Osteoblast (primary cell): ENCODE measurements at regions not wholly inside any gene's neighbourhood (a gene's known extent, or its start where the extent isn't known, plus 50 kb on each side); places are given as distances from the start of the nearest gene placed in this dataset.

Source experiments
- DNase-seq: peaks from one replicate; pipeline ENCODE4 v3.0.0; 2011; ENCODE audit warnings: low spot score, mixed read lengths; ENCODE audit not compliant: insufficient read length; ENCODE audit errors: missing footprints
- H2AFZ ChIP-seq: 2 replicates; pipeline ENCODE4 v1.6.0; 2011; ENCODE audit warnings: mild to moderate bottlenecking, low read length
- H3K27ac ChIP-seq: 2 replicates; pipeline ENCODE4 v1.5.1; 2011; ENCODE audit warnings: mild to moderate bottlenecking, low read depth, low read length, moderate library complexity
- H3K27me3 ChIP-seq: 2 replicates; pipeline ENCODE4 v1.6.0; 2012; ENCODE audit warnings: mild to moderate bottlenecking, control low read depth, inconsistent platforms, low read length, moderate library complexity; ENCODE audit not compliant: insufficient read depth
- H3K36me3 ChIP-seq: 2 replicates; pipeline ENCODE4 v1.5.1; 2011; ENCODE audit warnings: mild to moderate bottlenecking, low read length, control low read depth, moderate library complexity; ENCODE audit not compliant: insufficient read depth
- H3K4me1 ChIP-seq: 2 replicates; pipeline ENCODE4 v1.5.1; 2011; ENCODE audit warnings: mild to moderate bottlenecking, low read length, control low read depth, moderate library complexity; ENCODE audit not compliant: insufficient read depth
- H3K4me2 ChIP-seq: 2 replicates; pipeline ENCODE4 v1.6.0; 2011; ENCODE audit warnings: mild to moderate bottlenecking, low read length; ENCODE audit not compliant: insufficient read depth
- H3K4me3 ChIP-seq: fragments of 200-600 bp; sonication (generic); 3 replicates; pipeline ENCODE4 v1.5.1; 2012; ENCODE audit warnings: mild to moderate bottlenecking, low read length, inconsistent platforms; ENCODE audit not compliant: insufficient read depth
- H3K79me2 ChIP-seq: 2 replicates; pipeline ENCODE4 v1.6.0; 2012; ENCODE audit warnings: mild to moderate bottlenecking, low read length, control low read depth, inconsistent platforms; ENCODE audit not compliant: insufficient read depth
- H3K9me3 ChIP-seq: 2 replicates; pipeline ENCODE4 v1.5.1; 2011; ENCODE audit warnings: low read depth, low read length, control low read depth
- H4K20me1 ChIP-seq: 2 replicates; pipeline ENCODE4 v1.6.0; 2012; ENCODE audit warnings: mild to moderate bottlenecking, low read length, control low read depth; ENCODE audit not compliant: insufficient read depth
- CTCF ChIP-seq: IDR thresholded peaks from 2 replicates; pipeline ENCODE4 v1.5.1; 2011; ENCODE audit warnings: mild to moderate bottlenecking, low read depth, low read length, moderate library complexity; ENCODE audit errors: extremely low read depth

- H3K4me3 ChIP-seq, result no peak overlapping the region
- H3K4me1 ChIP-seq, result no peaks in the 10 kb centered on the region
- no peak for DNase-seq
- no peak overlapping the region for H2AFZ ChIP-seq
- no peak overlapping the region for H3K27ac ChIP-seq
- TF ChIP-seq CTCF, result no peak
- no peaks in the 10 kb centered on the region for H3K36me3 ChIP-seq
- no peaks in the 10 kb centered on the region for H3K79me2 ChIP-seq
- H3K9me3 ChIP-seq, result peaks cover 2% of the 10 kb centered on the region
- H3K4me2 ChIP-seq, result no peak overlapping the region
- no peaks in the 10 kb centered on the region for H3K27me3 ChIP-seq
- no peaks in the 10 kb centered on the region for H4K20me1 ChIP-seq
Measured at GRCh38 chr3:80259736-80260135, 491.9 kb upstream of the ROBO1 start.

- no peak for TF ChIP-seq CTCF
- Histone ChIP-seq H3K4me1 (no peaks in the 10 kb centered on the region), H4K20me1 (no peaks in the 10 kb centered on the region), H3K4me2 (no peak overlapping the region), H3K36me3 (no peaks in the 10 kb centered on the region), H3K27me3 (no peaks in the 10 kb centered on the region), H3K27ac (no peak overlapping the region), H3K4me3 (no peak overlapping the region), H3K79me2 (no peaks in the 10 kb centered on the region), H3K9me3 (peaks cover 2% of the 10 kb centered on the region), H2AFZ (no peak overlapping the region)
- no peak for DNase-seq
Measured at GRCh38 chr3:80252113-80252512, 484.3 kb upstream of the ROBO1 start.

GRCh38 chr3:80247766-80248165 is 480.0 kb upstream of the ROBO1 start:
- no peaks in the 10 kb centered on the region for H4K20me1 ChIP-seq
- H3K4me2 ChIP-seq, result no peak overlapping the region
- no peaks in the 10 kb centered on the region for H3K4me1 ChIP-seq
- peaks cover 2% of the 10 kb centered on the region for H3K9me3 ChIP-seq
- H2AFZ ChIP-seq, result no peak overlapping the region
- no peak for DNase-seq
- no peaks in the 10 kb centered on the region for H3K36me3 ChIP-seq
- H3K4me3 ChIP-seq, result no peak overlapping the region
- no peak for TF ChIP-seq CTCF
- no peak overlapping the region for H3K27ac ChIP-seq
- no peaks in the 10 kb centered on the region for H3K27me3 ChIP-seq
- H3K79me2 ChIP-seq, result no peaks in the 10 kb centered on the region

- Histone ChIP-seq H3K27me3 (no peaks in the 10 kb centered on the region), H3K79me2 (no peaks in the 10 kb centered on the region), H3K9me3 (peaks cover 2% of the 10 kb centered on the region), H3K4me3 (no peak overlapping the region), H3K4me1 (no peaks in the 10 kb centered on the region), H3K27ac (no peak overlapping the region), H3K36me3 (no peaks in the 10 kb centered on the region), H3K4me2 (no peak overlapping the region), H2AFZ (no peak overlapping the region), H4K20me1 (no peaks in the 10 kb centered on the region)
- TF ChIP-seq CTCF, result no peak
- DNase-seq, result no peak
Measured at GRCh38 chr3:80244390-80244789, 476.6 kb upstream of the ROBO1 start.
